A549 (cell line): ENCODE measurements at regions not wholly inside any gene's neighbourhood (a gene's known extent, or its start where the extent isn't known, plus 50 kb on each side); places are given as distances from the start of the nearest gene placed in this dataset.

ENCODE experiments used
- ATAC-seq, 2 experiments: fragments of 200-7000 bp in 1 of 2; fragments of >200 bp in 1 of 2; cut with Nextera tagmentation in 1 of 2; cut with Tn5 transposase in 1 of 2; 3 replicates each; pipeline versions ENCODE4 v1.8.0 to v1.9.1; 2018 to 2020; ENCODE audit warnings: mild to moderate bottlenecking in 1 of 2, moderate library complexity in 1 of 2
- CTCF ChIA-PET: fragments of 300-600 bp; sonication (Branson Sonifier 250); formaldehyde crosslinking; extraction: SDS; loops from one replicate; lab custom pipeline; 2021; ENCODE audit warnings: antibody characterized with exemption, inconsistent platforms; lab: Yijun Ruan, JAX
- POLR2A ChIA-PET: fragments of 350-600 bp; formaldehyde crosslinking; extraction: SDS; loops from one replicate; lab custom pipeline; 2021; ENCODE audit warnings: antibody characterized with exemption, inconsistent platforms; lab: Yijun Ruan, JAX
- DNase-seq, 2 experiments: peaks; one replicate each; pipeline versions ENCODE4 v3.0.0 to v3.0.0-alpha.2; 2011 to 2016; ENCODE audit warnings: low read depth in 1 of 2, low spot score in 1 of 2
- FAIRE-seq: peaks from 2 replicates; lab custom pipeline; 2011; peaks lifted over from hg19 to GRCh38; lab: Jason Lieb, UNC
- H3K27ac ChIP-seq, 2 experiments: fragments of >200 bp; sonication (Bioruptor Twin); formaldehyde crosslinking; 3 replicates each; pipeline ENCODE4 v1.5.1; 2016 to 2017
- H3K4me1 ChIP-seq: fragments of >200 bp; sonication (Bioruptor Twin); formaldehyde crosslinking; 3 replicates; pipeline ENCODE4 v1.6.1; 2016
- H3K4me2 ChIP-seq: fragments of >200 bp; sonication (Bioruptor Twin); formaldehyde crosslinking; 3 replicates; pipeline ENCODE4 v1.6.1; 2016
- H3K4me3 ChIP-seq: fragments of >200 bp; sonication (Bioruptor Twin); formaldehyde crosslinking; 3 replicates; pipeline ENCODE4 v1.5.1; 2016
- H3K9me3 ChIP-seq: fragments of >200 bp; sonication (Bioruptor Twin); formaldehyde crosslinking; 3 replicates; pipeline ENCODE4 v1.6.1; 2016
- BCL3 ChIP-seq: fragments of >200 bp; sonication (Bioruptor Twin); formaldehyde crosslinking; IDR thresholded peaks from 3 replicates; pipeline ENCODE4 v1.6.1; 2016
- CEBPB ChIP-seq, 2 experiments: fragments of >200 bp in 1 of 2; sonication (Bioruptor Twin) in 1 of 2; formaldehyde crosslinking in 1 of 2; IDR thresholded peaks; 2 replicates each; pipeline ENCODE4 v1.6.1; 2012 to 2016
- CHD4 ChIP-seq: fragments of 200-600 bp; sonication (generic); IDR thresholded peaks from 2 replicates; pipeline ENCODE4 v1.6.1; 2016; ENCODE audit warnings: antibody characterized with exemption, mild to moderate bottlenecking, borderline replicate concordance
- E2F6 ChIP-seq: IDR thresholded peaks from 2 replicates; pipeline ENCODE4 v1.6.1; 2012; ENCODE audit warnings: low read depth, borderline replicate concordance
- FOSL2 ChIP-seq, 2 experiments: fragments of 450-650 bp in 1 of 2; fragments of >200 bp in 1 of 2; sonication (Bioruptor Twin) in 1 of 2; formaldehyde crosslinking; IDR thresholded peaks; 2 replicates each; pipeline versions ENCODE4 v1.5.0 to v1.6.1; 2016 to 2020; ENCODE audit warnings: mild to moderate bottlenecking in 1 of 2, moderate library complexity in 1 of 2
- FOXS1 ChIP-seq: fragments of 250-450 bp; sonication (Bioruptor Pico); IDR thresholded peaks from 2 replicates; pipeline ENCODE4 v1.5.0; 2020; ENCODE audit warnings: mild to moderate bottlenecking, moderate library complexity
- GATA3 ChIP-seq: IDR thresholded peaks from 2 replicates; pipeline ENCODE4 v1.6.1; 2012; ENCODE audit warnings: borderline replicate concordance
- HMGXB4 ChIP-seq: fragments of 250-450 bp; sonication (Bioruptor Pico); IDR thresholded peaks from 2 replicates; pipeline ENCODE4 v1.5.0; 2021; ENCODE audit warnings: mild to moderate bottlenecking, moderate library complexity, borderline replicate concordance
- HOXA7 ChIP-seq: fragments of 250-450 bp; sonication (Bioruptor Pico); IDR thresholded peaks from 2 replicates; pipeline ENCODE4 v1.5.0; 2020; ENCODE audit warnings: mild to moderate bottlenecking, moderate library complexity
- HOXB13 ChIP-seq: fragments of 250-450 bp; sonication (Bioruptor Pico); IDR thresholded peaks from 2 replicates; pipeline ENCODE4 v1.5.0; 2020; ENCODE audit warnings: low read depth, mild to moderate bottlenecking, moderate library complexity
- HOXB5 ChIP-seq: fragments of 250-450 bp; sonication (Bioruptor Pico); IDR thresholded peaks from 2 replicates; pipeline ENCODE4 v1.5.0; 2020; ENCODE audit warnings: mild to moderate bottlenecking, moderate library complexity
- KDM1A ChIP-seq: fragments of 200-600 bp; sonication (generic); IDR thresholded peaks from 2 replicates; pipeline ENCODE4 v1.6.1; 2016; ENCODE audit warnings: low read depth, mild to moderate bottlenecking
- NR3C1 ChIP-seq: fragments of >200 bp; sonication (Bioruptor Twin); formaldehyde crosslinking; IDR thresholded peaks from 3 replicates; pipeline ENCODE4 v1.6.1; 2017
- RAD21 ChIP-seq, 2 experiments: fragments of >200 bp in 1 of 2; sonication (Bioruptor Twin) in 1 of 2; formaldehyde crosslinking in 1 of 2; IDR thresholded peaks in 1 of 2; conservative IDR thresholded peaks in 1 of 2; 2 replicates in 1 of 2; 3 replicates in 1 of 2; pipeline ENCODE4 v1.6.1; 2012 to 2018; ENCODE audit warnings: inconsistent platforms in 1 of 2
- RCOR1 ChIP-seq: fragments of 150-350 bp; IDR thresholded peaks from 2 replicates; pipeline ENCODE4 v1.6.1; 2014; ENCODE audit warnings: antibody characterized with exemption, low read length, low read depth
- RFX5 ChIP-seq: fragments of 450-650 bp; IDR thresholded peaks from 2 replicates; pipeline ENCODE4 v1.7.1; 2014; ENCODE audit warnings: antibody characterized with exemption, mild to moderate bottlenecking, moderate library complexity
- TP53 ChIP-seq: fragments of 250-450 bp; sonication (Bioruptor Pico); IDR thresholded peaks from 2 replicates; pipeline ENCODE4 v1.5.0; 2021; ENCODE audit warnings: mild to moderate bottlenecking, moderate library complexity
- ZC3H11A ChIP-seq: fragments of 450-650 bp; IDR thresholded peaks from 2 replicates; pipeline ENCODE4 v1.6.1; 2014; ENCODE audit warnings: antibody characterized with exemption, mild to moderate bottlenecking
- ZNF302 ChIP-seq: fragments of 250-450 bp; sonication (Bioruptor Pico); IDR thresholded peaks from 2 replicates; pipeline ENCODE4 v1.9.0; 2021; ENCODE audit warnings: inconsistent platforms, mild to moderate bottlenecking, moderate library complexity
- WGBS: methylation state at CpG from one replicate; pipeline ENCODE4 v1.1.6; 2017; ENCODE audit errors: missing lambda C conversion rate; 5-methylcytosine and 5-hydroxymethylcytosine counted together

GRCh38 chrX:64097891-64098290, 107.6 kb downstream of the AMER1 start:
- TF ChIP-seq RCOR1: no peak
- TF ChIP-seq ZC3H11A: no peak
- no peak for TF ChIP-seq HOXB13 (CRISPR knock-in tag)
- TF ChIP-seq NR3C1: no peak
- TF ChIP-seq E2F6: no peak
- TF ChIP-seq HOXA7: no peak
- no peak for TF ChIP-seq TP53 (CRISPR knock-in tag)
- TF ChIP-seq CEBPB (IDR thresholded peaks at IDR 0.05): no peak
- no peak for TF ChIP-seq FOXS1 (CRISPR knock-in tag)
- TF ChIP-seq HOXB5 (CRISPR knock-in tag): no peak
- TF ChIP-seq KDM1A: no peak
- no peak for TF ChIP-seq HMGXB4
- TF ChIP-seq RFX5: no peak
- no peak for TF ChIP-seq BCL3
- TF ChIP-seq GATA3: no peak
- TF ChIP-seq CHD4: no peak
- TF ChIP-seq ZNF302: no peak
- no peak for FAIRE-seq
- H3K4me3 ChIP-seq: no peak overlapping the region
- DNase-seq: no peak
- no peak for ATAC-seq
- no peak overlapping the region for H3K27ac ChIP-seq
- 0% methylated on average over 2 of the region's 2 CpGs for WGBS
- POLR2A ChIA-PET: no interaction called here
- H3K4me2 ChIP-seq: no peak overlapping the region
- CTCF ChIA-PET: no interaction called here
- no peaks in the 10 kb centered on the region for H3K9me3 ChIP-seq
- no peaks in the 10 kb centered on the region for H3K4me1 ChIP-seq

GRCh38 chrX:64093761-64094160, 111.7 kb downstream of the AMER1 start:
- Histone ChIP-seq H3K27ac (no peak overlapping the region), H3K4me2 (no peak overlapping the region), H3K9me3 (no peaks in the 10 kb centered on the region), H3K4me3 (no peak overlapping the region), H3K4me1 (no peaks in the 10 kb centered on the region)
- CTCF ChIA-PET: interaction anchor here (0.8 to 1.0 kb wide), 2 partner anchors 135 to 964 kb away, joined by 3 read pairs; no protein-coding TSS in a partner anchor
- ATAC-seq (no peak), DNase-seq (peak in 1 of 2 experiments; percentile 0), FAIRE-seq (no peak)
- TF ChIP-seq FOSL2 (IDR thresholded peaks at IDR 0.05) (no peak), FOSL2 (CRISPR knock-in tag; IDR thresholded peaks at IDR 0.05) (no peak), RAD21 (conservative IDR thresholded peaks at IDR 0.05 in 1 of 2, IDR thresholded peaks at IDR 0.05 in 1 of 2) (peak in 1 of 2 experiments; percentile 28; a peak in 2 of 5 replicates)
- WGBS: 0% methylated on average over 2 of the region's 2 CpGs
- POLR2A ChIA-PET: no interaction called here
